A673 (cell line): ENCODE measurements at regions not wholly inside any gene's neighbourhood (a gene's known extent, or its start where the extent isn't known, plus 50 kb on each side); places are given as distances from the start of the nearest gene placed in this dataset.

Experiments
- BruUV-seq: library from RNA; stranded (reverse); fragments of 400-500 nt; replicated peaks from 2 replicates; lab custom pipeline; 2021; lab: Mats Ljungman, UMichigan
- CTCF ChIA-PET: fragments of 300-600 bp; sonication (Branson Sonifier 250); formaldehyde crosslinking; loops from one replicate; lab custom pipeline; 2022; ENCODE audit warnings: antibody characterized with exemption; lab: Charles Lee
- POLR2A ChIA-PET: fragments of 300-600 bp; sonication (Branson Sonifier 250); formaldehyde crosslinking; loops from one replicate; lab custom pipeline; 2022; ENCODE audit warnings: antibody characterized with exemption; ENCODE audit not compliant: low non-redundant PET; lab: Charles Lee
- DNase-seq: peaks from one replicate; pipeline ENCODE4 v3.0.0-alpha.2; 2015; ENCODE audit warnings: low spot score
- H3K27ac ChIP-seq: fragments of 200-600 bp; sonication (generic); 2 replicates; pipeline ENCODE4 v1.5.1; 2016; ENCODE audit warnings: mixed run types, low read depth, mild to moderate bottlenecking, mixed read lengths, antibody characterized with exemption, low read length; ENCODE audit not compliant: poor library complexity, severe bottlenecking
- H3K27me3 ChIP-seq: fragments of 200-600 bp; sonication (generic); replicated peaks from 2 replicates; pipeline ENCODE4 v1.6.1; 2017; ENCODE audit warnings: mixed run types, low read depth, mild to moderate bottlenecking, mixed read lengths, antibody characterized with exemption, low read length; ENCODE audit not compliant: insufficient read depth, poor library complexity
- H3K36me3 ChIP-seq: fragments of 200-600 bp; sonication (generic); 2 replicates; pipeline ENCODE4 v1.6.1; 2016; ENCODE audit warnings: mixed run types, mild to moderate bottlenecking, mixed read lengths, antibody characterized with exemption, low read length; ENCODE audit not compliant: insufficient read depth, poor library complexity, severe bottlenecking
- H3K4me1 ChIP-seq: fragments of 200-600 bp; sonication (generic); 2 replicates; pipeline ENCODE4 v1.6.1; 2017; ENCODE audit warnings: mixed run types, mild to moderate bottlenecking, mixed read lengths, antibody characterized with exemption, low read length; ENCODE audit not compliant: insufficient read depth, poor library complexity, severe bottlenecking
- H3K4me3 ChIP-seq: fragments of 200-600 bp; sonication (generic); 2 replicates; pipeline ENCODE4 v1.5.1; 2016; ENCODE audit warnings: low read depth, mixed run types, mild to moderate bottlenecking, mixed read lengths, low read length; ENCODE audit not compliant: poor library complexity, severe bottlenecking
- H3K9me3 ChIP-seq: fragments of 200-600 bp; sonication (generic); 2 replicates; pipeline ENCODE4 v1.6.1; 2016; ENCODE audit warnings: mixed run types, low read depth, mild to moderate bottlenecking, mixed read lengths, antibody characterized with exemption, low read length; ENCODE audit not compliant: poor library complexity, severe bottlenecking
- CTCF ChIP-seq: fragments of 300-800, 200-600 bp; sonication (generic); conservative IDR thresholded peaks from 2 replicates; pipeline ENCODE4 v1.5.1; 2017; ENCODE audit warnings: low read depth, mild to moderate bottlenecking, antibody characterized with exemption, low read length, moderate library complexity, mixed read lengths
- EZH2 ChIP-seq: fragments of 200-600 bp; sonication (generic); IDR thresholded peaks from 2 replicates; pipeline ENCODE4 v1.6.1; 2017; ENCODE audit warnings: borderline replicate concordance, low read depth, mild to moderate bottlenecking, mixed read lengths, antibody characterized with exemption, low read length; ENCODE audit not compliant: poor library complexity, severe bottlenecking
- intact Hi-C: fragments of 100-400 bp; cut with micrococcal nuclease; formaldehyde crosslinking; loops from one replicate; pipeline ENCODE4 v1.10.0; 2022; ENCODE audit not compliant: unreplicated experiment

- CTCF ChIA-PET = no interaction called here
- Histone ChIP-seq H3K4me1 (no peaks in the 10 kb centered on the region), H3K36me3 (no peaks in the 10 kb centered on the region), H3K27ac (no peak overlapping the region), H3K4me3 (no peak overlapping the region), H3K9me3 (no peaks in the 10 kb centered on the region), H3K27me3 (no peaks in the 10 kb centered on the region)
- BruUV-seq = no TSS peak
- intact Hi-C loops = no loop called here
- POLR2A ChIA-PET = no interaction called here
- DNase-seq = no peak
- TF ChIP-seq CTCF = no peak
- TF ChIP-seq EZH2 = no peak
These were observed 388.7 kb upstream of the NBEA start for GRCh38 chr13:34553376-34553775.

- Histone ChIP-seq H3K4me1 (no peaks in the 10 kb centered on the region), H3K27ac (no peak overlapping the region), H3K27me3 (no peaks in the 10 kb centered on the region), H3K4me3 (no peak overlapping the region), H3K36me3 (no peaks in the 10 kb centered on the region), H3K9me3 (no peaks in the 10 kb centered on the region)
- POLR2A ChIA-PET = no interaction called here
- no peak for DNase-seq
- TF ChIP-seq CTCF = no peak
- BruUV-seq = no TSS peak
- CTCF ChIA-PET = no interaction called here
- intact Hi-C loops = no loop called here
These were observed 386.1 kb upstream of the NBEA start for GRCh38 chr13:34555988-34556387.

- intact Hi-C loops = no loop called here
- DNase-seq = no peak
- BruUV-seq = no TSS peak
- CTCF ChIA-PET = no interaction called here
- Histone ChIP-seq H3K36me3 (no peaks in the 10 kb centered on the region), H3K27ac (no peak overlapping the region), H3K9me3 (no peaks in the 10 kb centered on the region), H3K4me1 (no peaks in the 10 kb centered on the region), H3K27me3 (no peaks in the 10 kb centered on the region), H3K4me3 (no peak overlapping the region)
- POLR2A ChIA-PET = no interaction called here
- TF ChIP-seq CTCF = no peak
- TF ChIP-seq EZH2 = no peak
These were observed 381.0 kb upstream of the NBEA start for GRCh38 chr13:34561033-34561432.
